Body of pancreas (tissue), 4 donors: ENCODE measurements at regions not wholly inside any gene's neighbourhood (a gene's known extent, or its start where the extent isn't known, plus 50 kb on each side); places are given as distances from the start of the nearest gene placed in this dataset.

Source experiments
- CTCF ChIP-seq, 7 experiments: fragments of 450-650 bp in 4 of 7; fragments of 200-600 bp in 3 of 7; sonication (generic) in 3 of 7; IDR thresholded peaks; one replicate each; pipeline ENCODE4 v1.5.1; 2016 to 2019; ENCODE audit warnings: antibody characterized with exemption in 7 of 7
- POLR2A ChIP-seq, 3 donors: fragments of 450-650 bp; IDR thresholded peaks; one replicate each; pipeline ENCODE4 v1.6.1; 2016; ENCODE audit warnings: antibody characterized with exemption in 3 of 3, mild to moderate bottlenecking in 2 of 3

GRCh38 chr4:82069883-82070638 is 303.7 kb downstream of the HNRNPD start:
- TF ChIP-seq CTCF (IDR thresholded peaks at IDR 0.05), result no peak
- TF ChIP-seq POLR2A (IDR thresholded peaks at IDR 0.05), result no peak
